DMS53 (cell line): ENCODE measurements at regions not wholly inside any gene's neighbourhood (a gene's known extent, or its start where the extent isn't known, plus 50 kb on each side); places are given as distances from the start of the nearest gene placed in this dataset.
"Not testable (repeated sequence)": the region's sequence is repeated elsewhere in the genome, so short reads cannot be mapped to it uniquely, and the experiment has no call there.

Experiments
- DNase-seq: peaks from one replicate; lab custom pipeline; 2025; lab: John Stamatoyannopoulos, UW

GRCh38 chr1:217040711-217041455 lies 317.7 kb upstream of the ESRRG start:
- DNase-seq: no peak

GRCh38 chr1:217039926-217040325 lies 316.7 kb upstream of the ESRRG start:
- no peak for DNase-seq

- not testable (repeated sequence) for DNase-seq
Measured at GRCh38 chr1:217039139-217039538, 315.9 kb upstream of the ESRRG start.

GRCh38 chr1:217036757-217037156 lies 313.5 kb upstream of the ESRRG start:
- no peak for DNase-seq

GRCh38 chr1:217032715-217033367 lies 309.6 kb upstream of the ESRRG start:
- peak; percentile 18 for DNase-seq

GRCh38 chr1:217029281-217030157 lies 306.3 kb upstream of the ESRRG start:
- DNase-seq: peak; percentile 94

- no peak for DNase-seq
Measured at GRCh38 chr1:217027403-217028080, 304.3 kb upstream of the ESRRG start.

GRCh38 chr1:217026531-217026930 lies 303.3 kb upstream of the ESRRG start:
- peak; percentile 13 for DNase-seq

- no peak for DNase-seq
Measured at GRCh38 chr1:217025381-217025780, 302.2 kb upstream of the ESRRG start.

GRCh38 chr1:217024911-217025310 lies 301.7 kb upstream of the ESRRG start:
- DNase-seq: no peak

GRCh38 chr1:217021956-217022355 lies 298.7 kb upstream of the ESRRG start:
- DNase-seq: no peak

- DNase-seq: no peak
Measured at GRCh38 chr1:217021400-217021799, 298.2 kb upstream of the ESRRG start.

GRCh38 chr1:217019475-217019874 lies 296.2 kb upstream of the ESRRG start:
- no peak for DNase-seq

- DNase-seq: no peak
Measured at GRCh38 chr1:217018648-217019047, 295.4 kb upstream of the ESRRG start.

- no peak for DNase-seq
Measured at GRCh38 chr1:217017165-217017564, 293.9 kb upstream of the ESRRG start.

GRCh38 chr1:217014066-217014465 lies 290.8 kb upstream of the ESRRG start:
- DNase-seq: peak; percentile 9

GRCh38 chr1:217012659-217013058 lies 289.4 kb upstream of the ESRRG start:
- DNase-seq: no peak

- no peak for DNase-seq
Measured at GRCh38 chr1:217011097-217011496, 287.9 kb upstream of the ESRRG start.

GRCh38 chr1:217010253-217010652 lies 287.0 kb upstream of the ESRRG start:
- no peak for DNase-seq

- no peak for DNase-seq
Measured at GRCh38 chr1:217009376-217009775, 286.1 kb upstream of the ESRRG start.

GRCh38 chr1:217004776-217005436 lies 281.7 kb upstream of the ESRRG start:
- peak; percentile 86 for DNase-seq

GRCh38 chr1:217003355-217003754 lies 280.1 kb upstream of the ESRRG start:
- no peak for DNase-seq
